HG02943 (cell line): ENCODE measurements at regions not wholly inside any gene's neighbourhood (a gene's known extent, or its start where the extent isn't known, plus 50 kb on each side); places are given as distances from the start of the nearest gene placed in this dataset.
"Not testable (repeated sequence)": the region's sequence is repeated elsewhere in the genome, so short reads cannot be mapped to it uniquely, and the experiment has no call there.

Experiments used
- ATAC-seq: cut with Tn5 transposase; IDR thresholded peaks from one replicate; pipeline ENCODE4 v1.9.1; 2021; ENCODE audit warnings: mild to moderate bottlenecking, low read depth, moderate library complexity; ENCODE audit not compliant: unreplicated experiment

- ATAC-seq, result no peak
Measured at GRCh38 chr5:164975986-164976385, 1470.6 kb downstream of the MAT2B start.

GRCh38 chr5:164980480-164980879 lies 1475.1 kb downstream of the MAT2B start:
- ATAC-seq, result no peak

- no peak for ATAC-seq
Measured at GRCh38 chr5:164998142-164998541, 1492.7 kb downstream of the MAT2B start.

- no peak for ATAC-seq
Measured at GRCh38 chr5:164998590-164998989, 1493.2 kb downstream of the MAT2B start.

GRCh38 chr5:165000479-165001190 lies 1495.2 kb downstream of the MAT2B start:
- ATAC-seq, result no peak

- ATAC-seq, result no peak
Measured at GRCh38 chr5:165003283-165003682, 1497.9 kb downstream of the MAT2B start.

- no peak for ATAC-seq
Measured at GRCh38 chr5:165004175-165004574, 1498.8 kb downstream of the MAT2B start.

- ATAC-seq, result no peak
Measured at GRCh38 chr5:165014439-165014838, 1509.0 kb downstream of the MAT2B start.

GRCh38 chr5:165015126-165015525 lies 1509.7 kb downstream of the MAT2B start:
- no peak for ATAC-seq

- no peak for ATAC-seq
Measured at GRCh38 chr5:165015547-165015946, 1510.1 kb downstream of the MAT2B start.

GRCh38 chr5:165026971-165027370 lies 1521.6 kb downstream of the MAT2B start:
- no peak for ATAC-seq

GRCh38 chr5:165028356-165028755 lies 1522.9 kb downstream of the MAT2B start:
- no peak for ATAC-seq

GRCh38 chr5:165029099-165029870 lies 1523.9 kb downstream of the MAT2B start:
- no peak for ATAC-seq

GRCh38 chr5:165030971-165031370 lies 1525.6 kb downstream of the MAT2B start:
- ATAC-seq, result no peak

- no peak for ATAC-seq
Measured at GRCh38 chr5:165031371-165031770, 1526.0 kb downstream of the MAT2B start.

- ATAC-seq, result no peak
Measured at GRCh38 chr5:165035520-165035919, 1530.1 kb downstream of the MAT2B start.

GRCh38 chr5:165039748-165040147 lies 1534.3 kb downstream of the MAT2B start:
- no peak for ATAC-seq

- not testable (repeated sequence) for ATAC-seq
Measured at GRCh38 chr5:165045941-165046340, 1540.5 kb downstream of the MAT2B start.

- ATAC-seq, result no peak
Measured at GRCh38 chr5:165055476-165055875, 1550.1 kb downstream of the MAT2B start.

GRCh38 chr5:165057145-165057544 lies 1551.7 kb downstream of the MAT2B start:
- no peak for ATAC-seq

- no peak for ATAC-seq
Measured at GRCh38 chr5:165066751-165067385, 1561.4 kb downstream of the MAT2B start.
